ENCODE measurements at regions not wholly inside any gene's neighbourhood (a gene's known extent, or its start where the extent isn't known, plus 50 kb on each side); places are given as distances from the start of the nearest gene placed in this dataset.

DNA sequence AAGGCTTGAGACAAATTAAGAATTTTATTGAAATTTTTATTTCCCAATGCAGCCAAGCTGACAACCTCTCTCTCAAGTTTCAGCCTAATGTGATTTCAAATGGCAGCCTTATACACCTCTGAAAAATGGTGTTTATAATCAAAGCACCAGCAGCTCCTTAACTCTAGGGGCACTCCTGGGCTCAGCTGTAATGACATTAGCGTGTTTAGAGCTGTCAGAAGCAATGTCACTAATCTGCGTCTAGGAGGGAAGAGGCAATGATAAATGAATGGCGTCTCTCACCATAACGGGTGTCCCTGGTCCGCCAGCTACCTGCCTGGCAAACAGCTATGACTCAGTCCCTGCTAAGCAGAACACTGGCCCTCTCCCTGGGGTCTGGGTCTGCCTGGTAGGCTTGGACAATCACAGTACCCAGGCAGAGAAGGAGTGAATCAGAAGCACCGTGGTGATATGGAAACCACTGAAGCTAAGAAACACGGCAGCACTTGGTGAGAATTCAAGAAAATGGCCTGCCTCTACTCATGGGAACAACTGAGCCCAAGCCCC, 131.8 kb upstream of the VSTM2B start:
- TF ChIP-seq, protein P1, sequence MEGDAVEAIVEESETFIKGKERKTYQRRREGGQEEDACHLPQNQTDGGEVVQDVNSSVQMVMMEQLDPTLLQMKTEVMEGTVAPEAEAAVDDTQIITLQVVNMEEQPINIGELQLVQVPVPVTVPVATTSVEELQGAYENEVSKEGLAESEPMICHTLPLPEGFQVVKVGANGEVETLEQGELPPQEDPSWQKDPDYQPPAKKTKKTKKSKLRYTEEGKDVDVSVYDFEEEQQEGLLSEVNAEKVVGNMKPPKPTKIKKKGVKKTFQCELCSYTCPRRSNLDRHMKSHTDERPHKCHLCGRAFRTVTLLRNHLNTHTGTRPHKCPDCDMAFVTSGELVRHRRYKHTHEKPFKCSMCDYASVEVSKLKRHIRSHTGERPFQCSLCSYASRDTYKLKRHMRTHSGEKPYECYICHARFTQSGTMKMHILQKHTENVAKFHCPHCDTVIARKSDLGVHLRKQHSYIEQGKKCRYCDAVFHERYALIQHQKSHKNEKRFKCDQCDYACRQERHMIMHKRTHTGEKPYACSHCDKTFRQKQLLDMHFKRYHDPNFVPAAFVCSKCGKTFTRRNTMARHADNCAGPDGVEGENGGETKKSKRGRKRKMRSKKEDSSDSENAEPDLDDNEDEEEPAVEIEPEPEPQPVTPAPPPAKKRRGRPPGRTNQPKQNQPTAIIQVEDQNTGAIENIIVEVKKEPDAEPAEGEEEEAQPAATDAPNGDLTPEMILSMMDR (IDR thresholded peaks at IDR 0.05; ENCODE audit: borderline replicate concordance, insufficient read depth, low read depth, low read length): no peak
- H3K4me3 ChIP-seq (ENCODE audit: low read depth, low read length): no peak overlapping the region

DNA sequence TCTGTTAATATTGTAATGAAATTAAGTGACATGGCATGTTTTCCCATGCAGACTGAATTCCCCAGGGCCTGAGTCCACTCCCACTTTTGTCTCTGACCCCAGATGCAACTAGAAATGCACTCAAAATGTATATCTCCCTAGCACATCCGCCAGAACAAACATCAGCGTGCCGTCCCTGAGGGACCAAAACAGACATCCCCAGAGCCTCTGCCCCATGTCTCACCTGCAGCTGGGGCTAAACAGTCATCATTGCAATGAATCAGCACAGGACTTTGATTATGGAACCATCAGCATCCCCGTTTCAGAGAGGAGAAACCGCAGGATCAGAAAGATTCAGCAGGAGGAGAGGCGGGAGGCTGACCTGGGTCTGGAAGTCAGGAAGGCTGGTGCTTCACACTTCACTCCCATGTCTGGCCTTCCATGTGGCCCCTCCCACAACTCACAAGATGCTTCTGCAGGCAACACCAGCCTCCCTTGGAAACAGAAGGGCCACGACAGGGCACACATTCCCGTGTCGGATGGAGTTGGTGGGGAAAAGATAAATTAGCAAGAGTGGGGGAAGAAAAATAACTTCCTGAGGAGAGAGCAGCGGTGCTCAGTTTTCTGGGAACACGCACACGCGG, 130.6 kb upstream of the VSTM2B start:
- TF ChIP-seq, protein P1 (IDR thresholded peaks at IDR 0.05; ENCODE audit: borderline replicate concordance, insufficient read depth, low read depth, low read length): no peak
- H3K4me3 ChIP-seq (ENCODE audit: low read depth, low read length): no peak overlapping the region

DNA sequence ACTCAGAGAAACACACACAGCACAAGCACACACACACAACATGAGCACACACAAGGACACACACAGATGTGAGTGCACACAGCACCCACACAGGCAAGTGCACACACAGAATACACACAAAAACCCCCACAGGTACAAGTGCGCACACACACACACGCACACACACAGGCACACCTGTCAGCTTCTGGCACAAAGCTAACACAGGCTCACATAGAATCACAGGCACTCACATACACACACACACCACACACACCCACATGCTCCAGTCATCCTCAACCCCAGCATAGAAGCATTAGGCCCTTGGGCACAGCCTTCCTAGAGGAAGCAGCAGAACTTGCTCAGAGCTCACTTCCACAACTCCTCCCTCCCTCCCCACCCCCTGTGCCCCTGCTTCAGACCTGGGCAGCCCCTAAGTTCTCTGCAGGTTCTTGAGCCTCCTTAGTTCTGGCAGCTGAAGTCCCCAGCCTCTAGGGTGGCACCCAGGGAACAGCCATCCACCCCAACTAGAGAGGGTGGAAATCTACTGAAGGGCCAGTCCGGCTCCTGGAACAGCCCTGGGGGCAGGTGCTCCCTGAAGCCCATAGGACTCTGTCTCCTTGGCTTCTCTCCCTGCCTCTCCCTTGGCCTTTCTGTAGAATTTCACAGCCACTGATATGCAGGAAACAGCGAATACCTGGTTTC, 129.9 kb upstream of the VSTM2B start:
- TF ChIP-seq, protein P1 (IDR thresholded peaks at IDR 0.05; ENCODE audit: borderline replicate concordance, insufficient read depth, low read depth, low read length): no peak
- no peak overlapping the region for H3K4me3 ChIP-seq (ENCODE audit: low read depth, low read length)

DNA sequence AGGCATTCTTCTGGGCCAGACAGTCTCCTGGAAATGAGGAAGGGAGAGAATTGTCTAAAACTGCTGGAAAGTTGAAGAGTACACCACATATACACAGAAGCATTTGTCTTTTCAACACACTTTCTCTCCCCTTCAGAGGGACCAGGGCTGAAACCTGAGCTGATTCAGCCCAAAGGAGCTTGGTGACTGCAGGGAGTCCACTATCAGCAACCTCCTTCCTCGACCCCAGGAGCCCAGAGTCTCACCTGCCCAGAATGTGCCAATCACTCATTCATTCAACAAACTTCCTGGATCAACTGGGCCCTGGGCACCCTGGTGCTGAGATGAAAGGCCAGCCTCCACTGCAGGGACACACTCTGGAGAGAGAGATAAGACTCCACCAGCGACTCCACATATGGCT, 128.9 kb upstream of the VSTM2B start:
- TF ChIP-seq, protein P1 (IDR thresholded peaks at IDR 0.05; ENCODE audit: borderline replicate concordance, insufficient read depth, low read depth, low read length): no peak

DNA sequence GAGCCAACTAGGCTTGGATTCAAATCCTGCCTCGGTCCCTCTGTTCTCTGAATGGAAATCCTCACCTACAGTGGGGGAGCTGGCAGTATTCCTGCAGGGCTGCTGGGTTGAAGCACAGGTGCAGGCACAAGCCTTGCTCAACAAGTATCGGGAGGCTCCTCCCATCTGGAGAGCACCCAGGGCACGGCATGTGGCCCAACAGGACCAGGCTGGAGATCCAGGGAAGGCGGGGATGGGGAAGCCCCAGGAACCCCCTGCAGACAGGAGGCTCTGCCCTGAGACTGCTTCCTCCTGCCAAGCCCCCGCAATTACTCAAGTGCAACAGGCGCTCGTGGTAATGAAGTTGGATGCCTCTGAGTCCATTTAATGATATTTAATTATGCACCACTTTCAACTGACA, 128.0 kb upstream of the VSTM2B start:
- H3K4me3 ChIP-seq (ENCODE audit: low read depth, low read length): no peak overlapping the region
- TF ChIP-seq, protein P1 (IDR thresholded peaks at IDR 0.05; ENCODE audit: borderline replicate concordance, insufficient read depth, low read depth, low read length): no peak

More for the DNA sequence above, 128.9 kb upstream of the VSTM2B start:
- no peak overlapping the region for H3K4me3 ChIP-seq (ENCODE audit: low read depth, low read length)

DNA sequence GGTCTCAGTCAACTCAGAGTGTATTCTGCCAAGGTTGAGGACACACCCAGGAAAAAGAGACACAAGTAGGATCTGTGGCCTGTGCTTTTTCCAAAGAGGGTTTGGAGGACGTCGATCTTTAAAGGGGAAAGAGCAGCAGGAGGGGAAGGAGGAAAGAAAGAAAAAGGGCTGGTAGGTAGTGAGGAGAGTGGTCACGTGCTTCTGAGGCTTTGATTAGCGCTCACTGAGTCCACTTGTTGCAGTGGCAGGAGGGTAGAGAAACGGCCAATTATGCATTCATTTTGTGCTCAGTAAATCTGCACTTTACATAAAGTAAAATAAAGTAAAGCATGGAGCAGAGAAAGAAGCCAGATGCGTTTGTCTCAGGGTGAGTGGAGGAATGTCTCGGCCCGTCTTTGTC, 126.0 kb upstream of the VSTM2B start:
- no peak overlapping the region for H3K4me3 ChIP-seq (ENCODE audit: low read depth, low read length)
- TF ChIP-seq, protein P1 (IDR thresholded peaks at IDR 0.05; ENCODE audit: borderline replicate concordance, insufficient read depth, low read depth, low read length): no peak
